Endothelial cell of umbilical vein (primary cell): ENCODE measurements at regions not wholly inside any gene's neighbourhood (a gene's known extent, or its start where the extent isn't known, plus 50 kb on each side); places are given as distances from the start of the nearest gene placed in this dataset.

Experiments
- CTCF ChIP-seq, 2 donors: IDR thresholded peaks; 1 replicate in 1 of 2; 2 replicates in 1 of 2; pipeline ENCODE4 v1.5.1; 2011; ENCODE audit warnings: low read length in 2 of 2, mild to moderate bottlenecking in 2 of 2, moderate library complexity in 2 of 2, control low read depth in 1 of 2, inconsistent platforms in 1 of 2, low read depth in 1 of 2; ENCODE audit not compliant: insufficient read depth in 1 of 2; ENCODE audit errors: extremely low read depth in 1 of 2
- EZH2 ChIP-seq: IDR thresholded peaks from 2 replicates; pipeline ENCODE4 v1.6.1; 2012; ENCODE audit warnings: borderline replicate concordance, low read depth, mild to moderate bottlenecking, moderate library complexity, low read length, inconsistent platforms; ENCODE audit not compliant: severe bottlenecking
- FOS ChIP-seq: IDR thresholded peaks from 2 replicates; pipeline ENCODE4 v1.6.1; 2011; ENCODE audit warnings: mild to moderate bottlenecking, low read length, moderate library complexity, borderline replicate concordance; ENCODE audit not compliant: insufficient read depth
- GATA2 ChIP-seq: IDR thresholded peaks from 2 replicates; pipeline ENCODE4 v1.7.0; 2011; ENCODE audit warnings: low read depth, mild to moderate bottlenecking, moderate library complexity, mixed read lengths, low read length; ENCODE audit not compliant: insufficient read length, insufficient read depth
- MAX ChIP-seq: IDR thresholded peaks from 2 replicates; pipeline ENCODE4 v1.6.1; 2011; ENCODE audit not compliant: insufficient read depth, insufficient read length
- MYC ChIP-seq: IDR thresholded peaks from one replicate; pipeline ENCODE4 v1.6.1; 2011; ENCODE audit warnings: mild to moderate bottlenecking, low read depth, low read length
- POLR2A ChIP-seq: IDR thresholded peaks from 2 replicates; pipeline ENCODE4 v1.6.1; 2012; ENCODE audit warnings: low read depth, mild to moderate bottlenecking, control low read depth, low read length
- POLR2AphosphoS5 ChIP-seq: IDR thresholded peaks from 2 replicates; pipeline ENCODE4 v1.6.1; 2012; ENCODE audit warnings: low read depth, mild to moderate bottlenecking, control low read depth, low read length, moderate library complexity; ENCODE audit not compliant: insufficient read depth

GRCh38 chr4:11218692-11219091, 210.0 kb downstream of the HS3ST1 start:
- TF ChIP-seq POLR2A (no peak), CTCF (IDR thresholded peaks at IDR 0.05; ENCODE audit: extremely low read depth in 1 of 2, insufficient read depth in 1 of 2, low read depth in 1 of 2, low read length in 2 of 2) (no peak), POLR2AphosphoS5 (no peak), MYC (no peak), EZH2 (no peak), MAX (no peak), GATA2 (no peak), FOS (no peak)
